H1 (cell line): ENCODE measurements at regions not wholly inside any gene's neighbourhood (a gene's known extent, or its start where the extent isn't known, plus 50 kb on each side); places are given as distances from the start of the nearest gene placed in this dataset.

Experiments
- CTCF ChIA-PET: fragments of 300-600 bp; sonication (Branson Sonifier 250); formaldehyde crosslinking; loops from one replicate; lab custom pipeline; 2021; ENCODE audit not compliant: partially characterized antibody; lab: Charles Lee
- POLR2A ChIA-PET: fragments of 300-600 bp; sonication (Branson Sonifier 250); formaldehyde crosslinking; loops from one replicate; lab custom pipeline; 2021; ENCODE audit warnings: inconsistent platforms; ENCODE audit not compliant: partially characterized antibody; lab: Charles Lee
- DNase-seq, 2 experiments: peaks; one replicate each; pipeline versions ENCODE4 v3.0.0 to v3.0.0-alpha.2; 2010 to 2022; ENCODE audit warnings: low spot score in 2 of 2, low read depth in 1 of 2, mixed read lengths in 1 of 2
- FAIRE-seq: peaks from 2 replicates; lab custom pipeline; 2011; peaks lifted over from hg19 to GRCh38; lab: Jason Lieb, UNC
- H2AFZ ChIP-seq: 2 replicates; pipeline ENCODE4 v1.8.1; 2012; ENCODE audit warnings: low read length, inconsistent platforms
- H2AK5ac ChIP-seq: 2 replicates; pipeline ENCODE4 v1.6.1; 2013; ENCODE audit warnings: low read depth, low read length
- H2BK120ac ChIP-seq: replicated peaks from 2 replicates; pipeline ENCODE3; 2013; ENCODE audit warnings: low read depth, low read length, inconsistent platforms
- H2BK12ac ChIP-seq: 2 replicates; pipeline ENCODE4 v1.6.1; 2013; ENCODE audit warnings: low read depth, low read length
- H2BK15ac ChIP-seq: 2 replicates; pipeline ENCODE4 v1.6.1; 2013; ENCODE audit warnings: low read length
- H2BK20ac ChIP-seq: 2 replicates; pipeline ENCODE4 v1.6.1; 2013; ENCODE audit warnings: low read length
- H2BK5ac ChIP-seq: 2 replicates; pipeline ENCODE4 v1.6.1; 2013; ENCODE audit warnings: low read depth, low read length
- H3K14ac ChIP-seq: 2 replicates; pipeline ENCODE4 v1.6.1; 2013; ENCODE audit warnings: inconsistent platforms; ENCODE audit not compliant: insufficient read length
- H3K18ac ChIP-seq: 2 replicates; pipeline ENCODE4 v1.6.1; 2013; ENCODE audit warnings: low read length; ENCODE audit errors: extremely low read depth
- H3K23ac ChIP-seq: 2 replicates; pipeline ENCODE4 v1.6.1; 2013; ENCODE audit warnings: inconsistent platforms; ENCODE audit not compliant: insufficient read length
- H3K23me2 ChIP-seq: 2 replicates; pipeline ENCODE4 v1.6.1; 2013; ENCODE audit warnings: low read depth, low read length
- H3K27ac ChIP-seq: 2 replicates; pipeline ENCODE4 v1.6.1; 2011; ENCODE audit warnings: low read depth, low read length, inconsistent platforms
- H3K27me3 ChIP-seq, 4 experiments: replicated peaks in 1 of 4; 1 replicate in 1 of 4; 2 replicates in 3 of 4; pipeline versions ENCODE4 v1.6.1 to v1.8.1; 2011 to 2013; ENCODE audit warnings: low read length in 3 of 4, mild to moderate bottlenecking in 3 of 4, inconsistent platforms in 2 of 4, mixed read lengths in 2 of 4, moderate library complexity in 1 of 4; ENCODE audit not compliant: control insufficient read depth in 3 of 4, insufficient read depth in 3 of 4; ENCODE audit errors: extremely low read depth in 1 of 4
- H3K36me3 ChIP-seq, 4 experiments: 2 replicates each; pipeline versions ENCODE4 v1.6.1 to v1.8.1; 2011 to 2013; ENCODE audit warnings: mild to moderate bottlenecking in 4 of 4, low read length in 3 of 4, moderate library complexity in 2 of 4, control low read depth in 1 of 4, inconsistent platforms in 1 of 4; ENCODE audit not compliant: insufficient read depth in 4 of 4, control insufficient read depth in 2 of 4
- H3K4ac ChIP-seq: replicated peaks from 2 replicates; pipeline ENCODE3; 2013; ENCODE audit warnings: low read length, low read depth, mixed read lengths, inconsistent platforms; ENCODE audit not compliant: insufficient read length
- H3K4me1 ChIP-seq, 4 experiments: replicated peaks in 1 of 4; 1 replicate in 1 of 4; 2 replicates in 3 of 4; pipeline versions ENCODE4 v1.6.1 to v1.8.1; 2011 to 2013; ENCODE audit warnings: low read length in 3 of 4, inconsistent platforms in 2 of 4, mixed read lengths in 1 of 4; ENCODE audit not compliant: insufficient read depth in 4 of 4, control insufficient read depth in 3 of 4
- H3K4me2 ChIP-seq, 2 experiments: 2 replicates each; pipeline versions ENCODE4 v1.6.1 to v1.8.1; 2011 to 2013; ENCODE audit warnings: low read depth in 2 of 2, low read length in 2 of 2, control low read depth in 1 of 2, inconsistent platforms in 1 of 2, mild to moderate bottlenecking in 1 of 2; ENCODE audit not compliant: insufficient read depth in 1 of 2
- H3K4me3 ChIP-seq, 4 experiments: fragments of 200-600, 300-600 bp in 1 of 4; sonication (generic), shearing (Covaris generic), sonication (Bioruptor Twin) in 1 of 4; 2 replicates each; pipeline versions ENCODE4 v1.5.1 to v1.8.1; 2011 to 2016; ENCODE audit warnings: low read length in 4 of 4, low read depth in 3 of 4, control low read depth in 2 of 4, inconsistent platforms in 2 of 4, mild to moderate bottlenecking in 2 of 4, mixed read lengths in 1 of 4, moderate library complexity in 1 of 4; ENCODE audit not compliant: insufficient read depth in 2 of 4; ENCODE audit errors: extremely low read depth in 1 of 4
- H3K56ac ChIP-seq: replicated peaks from 2 replicates; pipeline ENCODE3; 2013; ENCODE audit warnings: low read depth, mild to moderate bottlenecking, mixed read lengths, low read length, inconsistent platforms; ENCODE audit not compliant: insufficient read length
- H3K79me1 ChIP-seq: 2 replicates; pipeline ENCODE4 v1.6.1; 2013; ENCODE audit warnings: low read depth, low read length, control low read depth
- H3K79me2 ChIP-seq, 2 experiments: 2 replicates each; pipeline versions ENCODE4 v1.6.1 to v1.8.1; 2012 to 2013; ENCODE audit warnings: low read length in 2 of 2, mild to moderate bottlenecking in 2 of 2, inconsistent platforms in 1 of 2; ENCODE audit not compliant: insufficient read depth in 2 of 2, control insufficient read depth in 1 of 2
- H3K9ac ChIP-seq, 4 experiments: replicated peaks in 1 of 4; 1 replicate in 1 of 4; 2 replicates in 3 of 4; pipeline versions ENCODE4 v1.6.1 to v1.8.1; 2011 to 2013; ENCODE audit warnings: low read depth in 3 of 4, low read length in 3 of 4, control low read depth in 2 of 4, mild to moderate bottlenecking in 2 of 4, moderate library complexity in 2 of 4, inconsistent platforms in 1 of 4; ENCODE audit errors: extremely low read depth in 1 of 4
- H3K9me3 ChIP-seq, 2 experiments: 2 replicates each; pipeline versions ENCODE4 v1.6.1 to v1.8.1; 2012 to 2013; ENCODE audit warnings: mild to moderate bottlenecking in 2 of 2, moderate library complexity in 2 of 2, control low read depth in 1 of 2, inconsistent platforms in 1 of 2, low read depth in 1 of 2, low read length in 1 of 2, mixed read lengths in 1 of 2; ENCODE audit not compliant: insufficient read depth in 2 of 2
- H4K20me1 ChIP-seq, 2 experiments: replicated peaks in 1 of 2; 2 replicates each; pipeline versions ENCODE3 to v1.8.1; 2011 to 2013; ENCODE audit warnings: inconsistent platforms in 2 of 2, low read length in 2 of 2, mild to moderate bottlenecking in 1 of 2; ENCODE audit not compliant: insufficient read depth in 2 of 2, control insufficient read depth in 1 of 2
- H4K5ac ChIP-seq: 2 replicates; pipeline ENCODE4 v1.6.1; 2013; ENCODE audit warnings: low read length, low read depth, mixed read lengths, inconsistent platforms; ENCODE audit not compliant: insufficient read length
- H4K8ac ChIP-seq: 2 replicates; pipeline ENCODE4 v1.8.0; 2013; ENCODE audit warnings: mild to moderate bottlenecking, moderate library complexity, low read length, inconsistent platforms; ENCODE audit not compliant: insufficient read depth; ENCODE audit errors: extremely low read depth
- H4K91ac ChIP-seq: replicated peaks from 2 replicates; pipeline ENCODE3; 2013; ENCODE audit warnings: low read length, mixed read lengths, inconsistent platforms; ENCODE audit not compliant: insufficient read length
- WGBS, 2 experiments: shearing (Covaris generic) in 1 of 2; methylation state at CpG; one replicate each; pipeline versions ENCODE4 v1.1.6 to v1.1.7; 2013 to 2015; ENCODE audit warnings: low lambda C conversion rate in 2 of 2, mixed read lengths in 2 of 2, inconsistent platforms in 1 of 2, low coverage in 1 of 2, missing lambda C conversion rate in 1 of 2; ENCODE audit not compliant: insufficient replicate concordance in 2 of 2, insufficient coverage in 1 of 2, insufficient read length in 1 of 2; ENCODE audit errors: extremely low coverage in 1 of 2, missing lambda C conversion rate in 1 of 2; 5-methylcytosine and 5-hydroxymethylcytosine counted together
- TF ChIP-seq, protein P1 (sequence below): fragments of 300-600 bp; sonication (generic); IDR thresholded peaks from 2 replicates; pipeline ENCODE4 v1.7.1; 2012; ENCODE audit warnings: low read length, moderate library complexity, mild to moderate bottlenecking, inconsistent platforms; ENCODE audit not compliant: insufficient replicate concordance

DNA sequence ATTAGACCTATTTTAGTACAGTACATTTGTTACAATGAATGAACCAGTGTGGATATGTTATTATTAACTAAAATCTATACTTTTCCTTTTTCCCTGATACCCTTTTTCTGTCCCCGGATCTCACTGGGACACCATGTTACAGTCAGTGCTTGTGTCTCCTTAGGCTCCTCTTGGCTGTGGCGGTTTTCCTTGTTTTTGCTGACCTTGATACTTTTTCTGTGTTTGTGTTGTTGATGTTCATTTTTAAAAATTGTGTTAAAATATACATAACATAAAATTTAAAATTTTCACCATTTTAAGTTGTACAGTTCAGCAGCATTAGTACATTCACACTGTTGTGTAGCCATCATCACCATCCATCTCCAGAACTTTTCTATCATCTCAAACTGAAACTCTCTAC is 54.2 kb upstream of the OSBPL3 start:
- H3K14ac ChIP-seq, result no peak overlapping the region
- H4K91ac ChIP-seq, result no peak overlapping the region
- H3K79me2 ChIP-seq, result no peaks in the 10 kb centered on the region
- no peaks in the 10 kb centered on the region for H4K20me1 ChIP-seq
- FAIRE-seq (no peak), DNase-seq (no peak)
- H2BK120ac ChIP-seq, result no peak overlapping the region
- H3K79me1 ChIP-seq, result no peaks in the 10 kb centered on the region
- ChIA-PET POLR2A (no interaction called here), CTCF (interaction anchor here (1.4 kb wide), 2 partner anchors 17 to 64 kb away, joined by 3 to 4 read pairs; no protein-coding TSS in a partner anchor)
- no peak overlapping the region for H3K9ac ChIP-seq
- no peak overlapping the region for H3K56ac ChIP-seq
- no peak overlapping the region for H3K23ac ChIP-seq
- no peak overlapping the region for H2BK15ac ChIP-seq
- H3K9me3 ChIP-seq, result no peaks in the 10 kb centered on the region
- H4K8ac ChIP-seq, result no peak overlapping the region
- no peak overlapping the region for H3K4me2 ChIP-seq
- no peak overlapping the region for H2BK5ac ChIP-seq
- H3K27ac ChIP-seq, result no peak overlapping the region
- no peaks in the 10 kb centered on the region for H3K23me2 ChIP-seq
- WGBS, 2 experiments, result 88% methylated on average over 2 of the region's 2 CpGs; no CpG with 5 or more reads in 1 of the 2 experiments
- H2BK20ac ChIP-seq, result no peak overlapping the region
- H3K36me3 ChIP-seq, result no peaks in the 10 kb centered on the region
- H3K18ac ChIP-seq, result no peak overlapping the region
- no peak overlapping the region for H3K4me3 ChIP-seq
- H2AK5ac ChIP-seq, result no peak overlapping the region
- H3K4ac ChIP-seq, result no peak overlapping the region
- H2BK12ac ChIP-seq, result no peak overlapping the region
- peaks cover 0 to 2% (median 0%) of the 10 kb centered on the region in 4 experiments; a peak in 1 of 7 replicates for H3K4me1 ChIP-seq
- no peaks in the 10 kb centered on the region for H3K27me3 ChIP-seq
- no peak overlapping the region for H4K5ac ChIP-seq
- no peak overlapping the region for H2AFZ ChIP-seq
- TF ChIP-seq, protein P1, sequence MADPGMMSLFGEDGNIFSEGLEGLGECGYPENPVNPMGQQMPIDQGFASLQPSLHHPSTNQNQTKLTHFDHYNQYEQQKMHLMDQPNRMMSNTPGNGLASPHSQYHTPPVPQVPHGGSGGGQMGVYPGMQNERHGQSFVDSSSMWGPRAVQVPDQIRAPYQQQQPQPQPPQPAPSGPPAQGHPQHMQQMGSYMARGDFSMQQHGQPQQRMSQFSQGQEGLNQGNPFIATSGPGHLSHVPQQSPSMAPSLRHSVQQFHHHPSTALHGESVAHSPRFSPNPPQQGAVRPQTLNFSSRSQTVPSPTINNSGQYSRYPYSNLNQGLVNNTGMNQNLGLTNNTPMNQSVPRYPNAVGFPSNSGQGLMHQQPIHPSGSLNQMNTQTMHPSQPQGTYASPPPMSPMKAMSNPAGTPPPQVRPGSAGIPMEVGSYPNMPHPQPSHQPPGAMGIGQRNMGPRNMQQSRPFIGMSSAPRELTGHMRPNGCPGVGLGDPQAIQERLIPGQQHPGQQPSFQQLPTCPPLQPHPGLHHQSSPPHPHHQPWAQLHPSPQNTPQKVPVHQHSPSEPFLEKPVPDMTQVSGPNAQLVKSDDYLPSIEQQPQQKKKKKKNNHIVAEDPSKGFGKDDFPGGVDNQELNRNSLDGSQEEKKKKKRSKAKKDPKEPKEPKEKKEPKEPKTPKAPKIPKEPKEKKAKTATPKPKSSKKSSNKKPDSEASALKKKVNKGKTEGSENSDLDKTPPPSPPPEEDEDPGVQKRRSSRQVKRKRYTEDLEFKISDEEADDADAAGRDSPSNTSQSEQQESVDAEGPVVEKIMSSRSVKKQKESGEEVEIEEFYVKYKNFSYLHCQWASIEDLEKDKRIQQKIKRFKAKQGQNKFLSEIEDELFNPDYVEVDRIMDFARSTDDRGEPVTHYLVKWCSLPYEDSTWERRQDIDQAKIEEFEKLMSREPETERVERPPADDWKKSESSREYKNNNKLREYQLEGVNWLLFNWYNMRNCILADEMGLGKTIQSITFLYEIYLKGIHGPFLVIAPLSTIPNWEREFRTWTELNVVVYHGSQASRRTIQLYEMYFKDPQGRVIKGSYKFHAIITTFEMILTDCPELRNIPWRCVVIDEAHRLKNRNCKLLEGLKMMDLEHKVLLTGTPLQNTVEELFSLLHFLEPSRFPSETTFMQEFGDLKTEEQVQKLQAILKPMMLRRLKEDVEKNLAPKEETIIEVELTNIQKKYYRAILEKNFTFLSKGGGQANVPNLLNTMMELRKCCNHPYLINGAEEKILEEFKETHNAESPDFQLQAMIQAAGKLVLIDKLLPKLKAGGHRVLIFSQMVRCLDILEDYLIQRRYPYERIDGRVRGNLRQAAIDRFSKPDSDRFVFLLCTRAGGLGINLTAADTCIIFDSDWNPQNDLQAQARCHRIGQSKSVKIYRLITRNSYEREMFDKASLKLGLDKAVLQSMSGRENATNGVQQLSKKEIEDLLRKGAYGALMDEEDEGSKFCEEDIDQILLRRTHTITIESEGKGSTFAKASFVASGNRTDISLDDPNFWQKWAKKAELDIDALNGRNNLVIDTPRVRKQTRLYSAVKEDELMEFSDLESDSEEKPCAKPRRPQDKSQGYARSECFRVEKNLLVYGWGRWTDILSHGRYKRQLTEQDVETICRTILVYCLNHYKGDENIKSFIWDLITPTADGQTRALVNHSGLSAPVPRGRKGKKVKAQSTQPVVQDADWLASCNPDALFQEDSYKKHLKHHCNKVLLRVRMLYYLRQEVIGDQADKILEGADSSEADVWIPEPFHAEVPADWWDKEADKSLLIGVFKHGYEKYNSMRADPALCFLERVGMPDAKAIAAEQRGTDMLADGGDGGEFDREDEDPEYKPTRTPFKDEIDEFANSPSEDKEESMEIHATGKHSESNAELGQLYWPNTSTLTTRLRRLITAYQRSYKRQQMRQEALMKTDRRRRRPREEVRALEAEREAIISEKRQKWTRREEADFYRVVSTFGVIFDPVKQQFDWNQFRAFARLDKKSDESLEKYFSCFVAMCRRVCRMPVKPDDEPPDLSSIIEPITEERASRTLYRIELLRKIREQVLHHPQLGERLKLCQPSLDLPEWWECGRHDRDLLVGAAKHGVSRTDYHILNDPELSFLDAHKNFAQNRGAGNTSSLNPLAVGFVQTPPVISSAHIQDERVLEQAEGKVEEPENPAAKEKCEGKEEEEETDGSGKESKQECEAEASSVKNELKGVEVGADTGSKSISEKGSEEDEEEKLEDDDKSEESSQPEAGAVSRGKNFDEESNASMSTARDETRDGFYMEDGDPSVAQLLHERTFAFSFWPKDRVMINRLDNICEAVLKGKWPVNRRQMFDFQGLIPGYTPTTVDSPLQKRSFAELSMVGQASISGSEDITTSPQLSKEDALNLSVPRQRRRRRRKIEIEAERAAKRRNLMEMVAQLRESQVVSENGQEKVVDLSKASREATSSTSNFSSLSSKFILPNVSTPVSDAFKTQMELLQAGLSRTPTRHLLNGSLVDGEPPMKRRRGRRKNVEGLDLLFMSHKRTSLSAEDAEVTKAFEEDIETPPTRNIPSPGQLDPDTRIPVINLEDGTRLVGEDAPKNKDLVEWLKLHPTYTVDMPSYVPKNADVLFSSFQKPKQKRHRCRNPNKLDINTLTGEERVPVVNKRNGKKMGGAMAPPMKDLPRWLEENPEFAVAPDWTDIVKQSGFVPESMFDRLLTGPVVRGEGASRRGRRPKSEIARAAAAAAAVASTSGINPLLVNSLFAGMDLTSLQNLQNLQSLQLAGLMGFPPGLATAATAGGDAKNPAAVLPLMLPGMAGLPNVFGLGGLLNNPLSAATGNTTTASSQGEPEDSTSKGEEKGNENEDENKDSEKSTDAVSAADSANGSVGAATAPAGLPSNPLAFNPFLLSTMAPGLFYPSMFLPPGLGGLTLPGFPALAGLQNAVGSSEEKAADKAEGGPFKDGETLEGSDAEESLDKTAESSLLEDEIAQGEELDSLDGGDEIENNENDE, result no peak
